ENCODE measurements at regions not wholly inside any gene's neighbourhood (a gene's known extent, or its start where the extent isn't known, plus 50 kb on each side); places are given as distances from the start of the nearest gene placed in this dataset.

GRCh38 chr11:95605271-95605940 lies 184.2 kb downstream of the FAM76B start:
- no peak overlapping the region for H4K91ac ChIP-seq (ENCODE audit: insufficient read length, low read depth, low read length)
- no peaks in the 10 kb centered on the region for H3K27me3 ChIP-seq (ENCODE audit: insufficient read depth, low read length)
- no peak overlapping the region for H2AFZ ChIP-seq (ENCODE audit: low read length)
- no peak overlapping the region for H3K18ac ChIP-seq (ENCODE audit: insufficient read length, low read depth, low read length)
- H3K9ac ChIP-seq (ENCODE audit: extremely low read depth, insufficient read length, low read length) = no peak overlapping the region
- peaks cover 18 to 19% of the 10 kb centered on the region in 2 experiments for H3K4me1 Mint-ChIP-seq
- H3K4ac ChIP-seq (ENCODE audit: low read depth, low read length) = no peak overlapping the region
- H3K14ac ChIP-seq (ENCODE audit: insufficient read depth, low read length) = no peak overlapping the region
- WGBS (ENCODE audit: extremely low coverage, insufficient read length, low lambda C conversion rate) = no CpG with 5 or more reads among the region's 3 CpGs
- no peak for TF ChIP-seq CTCF (conservative IDR thresholded peaks at IDR 0.05)
- H3K36me3 Mint-ChIP-seq (ENCODE audit: insufficient read depth in 1 of 3, low read depth in 3 of 3) = no peaks in the 10 kb centered on the region
- H2BK20ac ChIP-seq (ENCODE audit: low read depth, low read length, poor library complexity, severe bottlenecking) = no peak overlapping the region
- no peak for DNase-seq
- no peaks in the 10 kb centered on the region for H4K20me1 ChIP-seq (ENCODE audit: control insufficient read depth, insufficient read depth, insufficient read length)
- H3K27ac Mint-ChIP-seq = no peak overlapping the region; a peak in 1 of 7 replicates
- no peak overlapping the region for H2BK12ac ChIP-seq (ENCODE audit: insufficient read length, low read depth, low read length)
- H3K4me3 Mint-ChIP-seq = no peak overlapping the region
- no peak overlapping the region for H2BK5ac ChIP-seq (ENCODE audit: insufficient read length, low read length)
- no peak overlapping the region for H3T11ph ChIP-seq (ENCODE audit: low read length)
- H3K27me3 Mint-ChIP-seq (ENCODE audit: low read depth) = no peaks in the 10 kb centered on the region
- no peaks in the 10 kb centered on the region for H3K23me2 ChIP-seq (ENCODE audit: insufficient read length, low read depth, low read length, poor library complexity, severe bottlenecking)
- no peak overlapping the region for H4K5ac ChIP-seq (ENCODE audit: insufficient read length, low read depth, low read length)
- no peak overlapping the region for H2BK120ac ChIP-seq (ENCODE audit: low read depth, low read length, poor library complexity, severe bottlenecking)
- no peaks in the 10 kb centered on the region for H3K9me3 Mint-ChIP-seq
- no peaks in the 10 kb centered on the region for H3K79me1 ChIP-seq (ENCODE audit: insufficient read depth, low read depth, low read length, poor library complexity, severe bottlenecking)
- H3K4me2 ChIP-seq (ENCODE audit: insufficient read depth, insufficient read length, low read length) = no peak overlapping the region
- H3K4me1 ChIP-seq (ENCODE audit: insufficient read depth, low read length) = no peaks in the 10 kb centered on the region
- no peaks in the 10 kb centered on the region for H3K9me3 ChIP-seq (ENCODE audit: control insufficient read depth, low read depth, low read length)
- H2BK15ac ChIP-seq (ENCODE audit: low read depth, low read length) = no peak overlapping the region
- H3K56ac ChIP-seq (ENCODE audit: insufficient read length, low read depth, low read length) = no peak overlapping the region
- no peaks in the 10 kb centered on the region for H3K79me2 ChIP-seq (ENCODE audit: insufficient read depth, low read length)
- no peak overlapping the region for H3K27ac ChIP-seq (ENCODE audit: insufficient read length, low read depth, low read length)
- no peak overlapping the region for H2AK5ac ChIP-seq (ENCODE audit: insufficient read length, low read length)
- H3K23ac ChIP-seq (ENCODE audit: insufficient read length, low read depth, low read length) = no peak overlapping the region
- H4K8ac ChIP-seq (replicated peaks; ENCODE audit: insufficient read length, low read depth, low read length) = no peak overlapping the region
